Fibroblast of villous mesenchyme (primary cell): ENCODE measurements at regions not wholly inside any gene's neighbourhood (a gene's known extent, or its start where the extent isn't known, plus 50 kb on each side); places are given as distances from the start of the nearest gene placed in this dataset.

Experiments
- DNase-seq: peaks from one replicate; pipeline ENCODE4 v3.0.0-alpha.2; 2010; ENCODE audit warnings: low read depth
- H3K4me3 ChIP-seq: 2 replicates; pipeline ENCODE4 v1.5.1; 2011; ENCODE audit warnings: low read depth, mild to moderate bottlenecking, low read length
- CTCF ChIP-seq: IDR thresholded peaks from 2 replicates; pipeline ENCODE4 v1.5.1; 2012; ENCODE audit warnings: low read depth, mild to moderate bottlenecking, low read length; ENCODE audit not compliant: insufficient read depth

DNA sequence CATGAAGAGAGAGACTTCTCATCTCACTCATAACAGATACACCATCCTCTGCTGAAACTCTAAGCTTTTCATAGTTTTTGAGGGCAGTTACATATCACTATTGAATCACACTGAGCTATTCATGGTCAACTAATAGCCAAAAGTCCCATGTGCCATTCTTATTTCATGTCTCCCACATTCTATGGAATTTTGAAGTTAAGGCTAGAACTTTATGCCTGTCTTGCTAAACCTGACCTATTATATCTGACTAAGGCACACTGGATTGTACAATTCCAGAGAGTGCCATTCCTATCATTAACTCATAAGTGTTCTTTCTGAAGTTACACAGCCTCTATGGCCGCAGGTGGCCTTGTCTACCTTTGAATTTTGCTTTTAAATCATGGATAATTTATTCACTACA is 254.3 kb downstream of the PTPRC start:
- no peak for TF ChIP-seq CTCF
- H3K4me3 ChIP-seq: no peak overlapping the region
- DNase-seq: no peak

DNA sequence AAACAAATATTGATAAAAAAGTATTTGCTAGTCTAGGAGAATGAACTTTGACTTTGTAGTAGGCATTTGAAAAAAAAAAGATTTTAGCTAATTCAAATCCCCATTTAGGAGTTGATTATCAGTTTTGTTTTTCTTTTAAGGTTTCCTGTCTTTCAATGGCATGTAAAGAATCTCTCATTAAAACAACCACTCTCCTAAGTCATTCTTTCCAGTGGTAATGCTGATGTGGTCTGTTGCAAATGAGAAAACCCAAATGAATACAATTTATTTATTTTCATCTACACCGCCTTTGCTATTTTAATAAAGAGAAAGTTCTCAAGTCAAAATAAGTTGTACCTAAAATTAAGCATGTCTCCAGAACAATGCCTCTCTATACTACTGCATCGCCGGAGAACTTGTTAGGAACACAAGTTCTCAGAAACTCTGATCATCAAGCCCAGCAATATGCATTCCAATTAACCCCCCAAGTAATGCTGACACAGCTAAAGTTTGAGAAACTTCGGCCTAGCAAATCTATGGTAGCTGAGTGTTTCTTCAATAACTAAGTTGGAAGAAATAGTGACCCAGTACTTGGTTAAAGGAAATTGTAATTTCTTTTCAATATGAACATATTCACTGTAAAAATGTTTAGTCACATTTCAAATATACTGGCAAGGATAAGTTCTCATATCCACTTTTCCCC is 255.1 kb downstream of the PTPRC start:
- no peak overlapping the region for H3K4me3 ChIP-seq
- no peak for TF ChIP-seq CTCF
- peak; percentile 63 for DNase-seq

DNA sequence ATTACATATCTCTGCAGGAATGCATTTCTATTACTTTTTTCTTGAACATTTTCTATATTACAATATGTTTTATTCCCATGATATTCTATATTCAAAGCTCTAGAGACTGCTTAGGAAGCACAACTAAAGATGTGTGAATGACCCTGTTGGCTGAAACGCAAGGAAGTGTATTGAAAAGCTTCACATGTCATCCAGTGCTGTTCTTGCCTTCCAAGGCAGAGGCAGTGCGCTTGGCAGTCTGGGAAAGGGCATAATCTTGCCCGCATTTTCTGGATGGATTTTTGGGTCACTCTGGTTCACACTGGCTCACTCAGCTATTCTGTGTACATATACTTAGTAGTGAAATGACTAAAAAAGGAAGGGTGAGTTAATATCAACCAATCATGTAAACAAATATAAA is 262.4 kb downstream of the PTPRC start:
- no peak overlapping the region for H3K4me3 ChIP-seq
- no peak for TF ChIP-seq CTCF
- no peak for DNase-seq

- H3K4me3 ChIP-seq: no peak overlapping the region
- DNase-seq: no peak
- no peak for TF ChIP-seq CTCF
These were observed 263.8 kb downstream of the PTPRC start for GRCh38 chr1:198902655-198903054.

DNA sequence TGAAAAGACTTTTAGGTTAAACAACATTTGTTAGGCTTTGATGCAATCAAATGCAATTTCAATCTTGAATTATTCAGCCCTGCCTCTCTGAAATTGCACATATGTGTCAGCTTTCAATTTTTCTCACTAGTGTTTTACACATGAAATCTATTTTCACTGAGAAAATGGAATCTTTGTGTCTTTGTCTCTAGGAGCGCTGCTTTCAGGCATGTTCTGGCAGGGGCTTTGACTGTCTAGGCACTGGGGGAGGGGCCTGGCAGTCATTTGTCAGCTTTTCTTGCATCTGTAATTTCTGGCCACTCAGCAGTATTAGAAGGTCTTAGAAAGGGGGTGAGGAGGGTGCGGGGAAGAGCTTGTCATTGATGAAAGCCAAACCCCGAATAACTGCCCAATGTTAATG is 264.4 kb downstream of the PTPRC start:
- TF ChIP-seq CTCF: no peak
- no peak for DNase-seq
- H3K4me3 ChIP-seq: no peak overlapping the region

DNA sequence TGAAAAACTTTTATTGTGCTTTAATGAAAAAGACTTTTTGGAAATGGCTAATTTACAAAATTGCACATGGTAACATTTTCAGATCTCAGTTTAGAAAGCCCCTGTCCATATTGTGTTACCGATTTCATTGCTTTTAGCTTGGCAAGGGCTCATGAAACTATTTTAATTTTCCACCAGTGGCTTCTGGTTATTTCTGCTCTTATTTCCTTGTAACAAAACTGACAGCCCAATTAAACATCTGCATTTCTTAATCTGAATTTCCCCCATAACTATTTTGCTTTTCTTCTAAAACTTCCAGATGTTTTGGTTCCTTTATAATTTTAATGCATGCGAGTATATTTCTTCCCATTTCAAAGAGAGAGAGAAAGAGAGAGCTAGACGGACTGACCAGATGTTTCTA is 264.8 kb downstream of the PTPRC start:
- DNase-seq: no peak
- H3K4me3 ChIP-seq: no peak overlapping the region
- no peak for TF ChIP-seq CTCF

- H3K4me3 ChIP-seq: no peak overlapping the region
- no peak for TF ChIP-seq CTCF
- DNase-seq: peak; percentile 77
These were observed 265.5 kb downstream of the PTPRC start for GRCh38 chr1:198904321-198904720.
